Endometrium (tissue), 2 donors: ENCODE measurements at regions not wholly inside any gene's neighbourhood (a gene's known extent, or its start where the extent isn't known, plus 50 kb on each side); places are given as distances from the start of the nearest gene placed in this dataset.

Experiments used
- FAIRE-seq: peaks from 2 replicates; lab custom pipeline; 2012; peaks lifted over from hg19 to GRCh38; lab: Jason Lieb, UNC
- donor health status: control.
- donor health status: control.

DNA sequence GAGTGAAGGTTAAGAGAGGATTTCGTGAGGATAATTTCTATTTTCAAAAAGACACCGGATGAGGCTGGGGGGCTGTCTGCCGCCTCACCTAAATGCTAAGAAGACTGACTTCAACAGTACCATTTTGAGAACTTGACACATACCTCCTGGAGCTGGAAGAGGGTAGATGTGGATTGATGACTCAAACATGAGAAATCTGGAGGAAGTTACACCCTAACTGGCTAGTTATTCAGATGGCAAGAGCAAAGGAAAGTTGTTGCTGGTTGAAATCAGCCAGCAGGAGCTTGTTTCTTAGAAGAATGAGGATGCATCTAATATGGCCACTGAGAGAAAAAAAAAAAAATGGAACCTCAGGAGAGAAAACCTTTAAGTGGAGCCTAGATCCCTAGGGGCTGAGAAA is 76.2 kb upstream of the KIAA1217 start:
- FAIRE-seq: no peak

DNA sequence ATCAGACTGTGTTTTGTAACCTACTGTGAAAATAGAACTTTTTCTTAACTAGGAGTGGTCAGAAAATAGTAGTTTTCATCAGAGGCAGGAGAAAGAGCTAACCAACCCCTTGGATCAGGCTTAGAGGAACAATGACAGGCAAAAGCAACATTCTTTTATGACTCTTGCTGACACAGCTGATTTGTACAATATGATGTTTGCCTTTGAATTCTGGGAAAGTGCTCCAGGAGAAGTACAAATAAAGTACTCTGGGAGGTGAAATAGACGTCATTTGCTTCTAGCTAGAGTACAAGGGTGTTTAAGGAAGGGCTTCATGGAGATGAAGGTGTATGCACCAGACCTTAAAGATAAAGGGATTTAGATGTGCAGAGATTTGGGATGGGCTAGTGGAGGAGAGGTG is 75.1 kb upstream of the KIAA1217 start:
- no peak for FAIRE-seq

DNA sequence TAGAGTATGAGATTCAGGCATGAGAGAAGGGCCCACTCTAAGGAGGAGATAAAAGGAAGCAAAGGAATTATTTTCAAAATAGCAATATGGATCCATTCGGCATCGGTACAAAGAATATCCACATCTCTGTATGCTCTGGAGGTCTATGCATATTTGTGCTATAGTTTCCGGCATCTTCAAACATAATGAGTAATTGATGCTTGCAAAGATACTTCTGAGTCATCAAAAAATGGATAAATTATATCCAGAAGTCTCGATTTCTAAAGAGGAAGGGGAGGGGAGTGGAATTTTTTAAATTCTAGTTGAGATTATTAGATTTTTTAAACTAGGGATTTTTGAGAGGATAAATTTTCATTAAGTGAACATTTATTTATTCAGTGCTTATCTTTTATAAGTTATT is 72.9 kb upstream of the KIAA1217 start:
- no peak for FAIRE-seq

DNA sequence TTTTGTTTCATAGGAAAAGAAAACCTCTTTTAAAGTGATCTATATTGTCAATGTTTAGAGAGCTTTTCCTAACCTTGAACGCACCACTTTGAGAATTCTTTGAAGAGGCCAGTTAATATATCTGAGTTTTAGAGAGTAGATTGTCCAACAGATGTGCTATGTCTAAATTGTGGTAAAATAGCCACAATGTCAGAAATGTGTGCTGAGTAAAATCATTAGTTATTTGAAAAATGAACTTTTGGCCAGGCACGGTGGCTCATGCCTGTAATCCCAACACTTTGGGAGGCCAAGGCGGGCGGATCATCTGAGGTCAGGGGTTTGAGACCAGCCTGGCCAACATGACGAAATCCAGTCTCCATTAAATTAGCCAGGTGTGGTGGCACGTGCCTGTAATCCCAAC is 61.6 kb upstream of the KIAA1217 start:
- FAIRE-seq: no peak

DNA sequence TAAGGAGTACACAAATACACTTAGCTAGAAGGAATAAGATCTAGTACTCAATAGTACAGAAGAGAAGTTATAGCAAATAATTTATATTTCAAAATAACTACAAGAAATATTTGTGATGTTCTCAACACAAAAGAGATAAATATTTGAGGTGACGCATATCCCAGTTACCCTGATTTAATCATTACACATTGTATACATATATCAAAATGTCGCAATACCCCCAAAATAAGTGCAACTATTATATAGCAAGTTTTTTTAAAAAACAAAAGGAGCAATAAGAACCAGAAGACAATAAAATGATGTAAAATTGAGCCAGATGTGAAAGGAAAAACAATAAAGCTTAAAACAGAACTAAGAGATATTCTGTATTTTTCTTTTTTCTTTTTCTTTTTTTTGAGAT is 59.3 kb upstream of the KIAA1217 start:
- FAIRE-seq: peak; percentile 15

DNA sequence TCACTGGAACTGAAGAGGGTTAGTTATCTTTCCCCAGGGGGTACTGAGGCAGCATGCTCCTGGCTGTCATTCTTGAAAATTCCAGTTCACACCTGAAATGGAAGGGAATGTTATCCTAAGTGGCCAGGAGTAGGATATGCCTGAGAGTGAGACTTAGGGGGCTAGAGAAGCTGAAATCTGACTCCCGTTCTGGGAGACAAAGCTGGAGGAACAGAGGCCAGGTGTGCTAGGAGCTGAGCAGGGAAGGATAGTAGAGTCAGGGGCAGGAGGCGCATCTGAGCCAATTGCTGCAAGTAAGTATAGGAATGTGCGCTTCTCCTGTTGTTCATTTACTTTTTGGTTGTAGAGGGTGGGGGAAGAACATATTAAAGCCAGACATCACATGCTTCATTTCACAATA is 58.1 kb upstream of the KIAA1217 start:
- no peak for FAIRE-seq

DNA sequence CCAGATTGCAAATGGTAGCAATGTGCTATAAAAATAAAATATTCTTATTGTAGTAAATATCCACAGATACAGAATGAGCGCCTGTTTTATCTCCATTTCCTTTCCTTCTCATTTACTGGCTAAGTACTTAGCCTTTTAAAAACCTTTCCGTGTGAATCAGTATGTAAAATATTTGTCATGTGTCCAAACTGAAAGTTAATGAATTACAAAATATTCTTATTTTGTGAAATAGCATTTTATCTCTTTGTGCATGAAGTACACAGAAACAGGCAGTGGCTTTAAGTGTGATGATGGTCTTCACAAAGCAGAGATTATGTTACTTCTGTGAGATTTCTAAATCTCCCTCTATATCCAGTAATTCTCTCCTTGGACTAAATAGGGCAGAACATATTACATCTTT is 56.7 kb upstream of the KIAA1217 start:
- FAIRE-seq: peak; percentile 81

DNA sequence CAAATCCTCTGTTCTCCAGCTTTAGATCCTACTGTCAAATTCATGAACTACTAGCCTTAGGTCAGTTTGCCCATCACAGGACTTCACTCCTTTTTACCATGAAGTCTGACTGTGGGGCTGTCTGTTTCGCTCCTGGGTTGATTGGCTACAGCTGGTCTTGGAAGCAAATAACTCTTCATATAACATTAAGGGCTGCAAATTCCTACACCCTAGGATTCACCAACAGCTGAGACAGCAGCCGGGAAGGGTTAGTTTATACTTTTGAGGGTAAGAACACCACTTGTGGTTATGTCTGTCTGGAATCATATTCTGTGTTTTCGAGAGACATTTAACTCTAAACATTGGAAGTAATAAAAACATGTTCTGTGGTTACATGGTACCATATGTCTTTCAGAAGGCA is 55.9 kb upstream of the KIAA1217 start:
- FAIRE-seq: peak; percentile 78

DNA sequence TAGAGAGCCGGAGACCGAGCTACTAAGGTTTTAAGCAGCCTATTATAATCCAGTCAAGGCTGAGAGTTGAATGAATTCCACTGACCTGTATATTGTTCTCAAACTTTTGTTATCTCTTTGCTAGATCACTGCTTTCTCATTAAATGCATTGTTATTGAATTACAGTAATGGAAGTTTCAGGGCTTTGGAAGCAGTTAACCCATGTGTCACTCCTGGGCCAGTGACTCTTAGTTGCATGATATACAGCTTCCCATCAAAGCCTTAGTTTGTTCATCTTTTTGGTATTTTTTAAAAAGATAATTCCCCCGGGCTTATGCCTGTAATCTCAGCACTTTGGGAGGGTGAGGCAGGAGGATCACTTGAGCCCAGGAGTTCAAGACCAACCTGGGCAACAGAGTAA is 55.4 kb upstream of the KIAA1217 start:
- no peak for FAIRE-seq

DNA sequence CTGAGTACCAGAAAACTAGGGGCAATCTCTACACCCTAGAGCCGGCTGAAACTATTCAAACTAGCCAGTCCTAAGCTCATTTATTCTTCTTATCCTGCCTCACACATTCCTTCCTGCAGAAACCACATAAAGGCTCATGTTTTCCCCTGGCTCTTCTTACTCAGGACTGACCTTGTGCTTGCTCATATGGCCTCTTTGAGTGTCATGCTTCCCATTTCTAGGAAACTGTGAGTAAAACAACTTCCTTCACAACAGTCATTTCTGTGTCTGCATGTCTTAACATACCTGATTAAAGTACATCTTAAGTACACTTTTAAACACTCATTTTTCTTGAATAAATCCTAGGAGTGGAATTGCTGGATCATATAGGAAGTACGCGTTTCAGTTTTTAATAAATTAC is 52.3 kb upstream of the KIAA1217 start:
- FAIRE-seq: no peak

DNA sequence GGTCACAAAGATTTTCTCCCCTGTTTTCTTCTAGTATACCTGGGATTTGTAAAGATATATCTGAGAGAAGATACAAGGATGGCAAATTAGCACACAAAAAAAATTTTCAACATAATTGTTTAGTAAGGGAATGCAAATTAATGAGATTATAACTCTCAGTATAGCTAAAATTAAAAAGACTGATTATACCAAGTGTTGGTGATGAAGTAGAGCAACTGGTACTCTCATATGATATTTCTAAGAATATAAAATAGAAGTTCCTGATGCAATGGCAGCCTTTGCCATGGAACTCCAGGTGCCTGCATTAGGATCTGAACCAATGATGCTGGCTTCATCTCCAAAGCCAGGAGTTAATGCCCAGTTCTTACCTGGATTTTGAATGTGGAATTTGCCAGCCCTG is 51.4 kb upstream of the KIAA1217 start:
- FAIRE-seq: no peak
